ENCODE measurements at regions not wholly inside any gene's neighbourhood (a gene's known extent, or its start where the extent isn't known, plus 50 kb on each side); places are given as distances from the start of the nearest gene placed in this dataset.

- TF ChIP-seq TAF1 (IDR thresholded peaks at IDR 0.05; ENCODE audit: borderline replicate concordance, insufficient read depth, low read length) (no peak), SIN3A (IDR thresholded peaks at IDR 0.05; ENCODE audit: borderline replicate concordance, insufficient read depth, low read length) (no peak), FOXP2 (optimal IDR thresholded peaks at IDR 0.05; ENCODE audit: borderline replicate concordance, extremely low read depth, extremely low read length, insufficient read depth) (no peak), POLR2AphosphoS5 (IDR thresholded peaks at IDR 0.05; ENCODE audit: low read depth, low read length) (no peak)
- TF ChIP-seq, protein P1, sequence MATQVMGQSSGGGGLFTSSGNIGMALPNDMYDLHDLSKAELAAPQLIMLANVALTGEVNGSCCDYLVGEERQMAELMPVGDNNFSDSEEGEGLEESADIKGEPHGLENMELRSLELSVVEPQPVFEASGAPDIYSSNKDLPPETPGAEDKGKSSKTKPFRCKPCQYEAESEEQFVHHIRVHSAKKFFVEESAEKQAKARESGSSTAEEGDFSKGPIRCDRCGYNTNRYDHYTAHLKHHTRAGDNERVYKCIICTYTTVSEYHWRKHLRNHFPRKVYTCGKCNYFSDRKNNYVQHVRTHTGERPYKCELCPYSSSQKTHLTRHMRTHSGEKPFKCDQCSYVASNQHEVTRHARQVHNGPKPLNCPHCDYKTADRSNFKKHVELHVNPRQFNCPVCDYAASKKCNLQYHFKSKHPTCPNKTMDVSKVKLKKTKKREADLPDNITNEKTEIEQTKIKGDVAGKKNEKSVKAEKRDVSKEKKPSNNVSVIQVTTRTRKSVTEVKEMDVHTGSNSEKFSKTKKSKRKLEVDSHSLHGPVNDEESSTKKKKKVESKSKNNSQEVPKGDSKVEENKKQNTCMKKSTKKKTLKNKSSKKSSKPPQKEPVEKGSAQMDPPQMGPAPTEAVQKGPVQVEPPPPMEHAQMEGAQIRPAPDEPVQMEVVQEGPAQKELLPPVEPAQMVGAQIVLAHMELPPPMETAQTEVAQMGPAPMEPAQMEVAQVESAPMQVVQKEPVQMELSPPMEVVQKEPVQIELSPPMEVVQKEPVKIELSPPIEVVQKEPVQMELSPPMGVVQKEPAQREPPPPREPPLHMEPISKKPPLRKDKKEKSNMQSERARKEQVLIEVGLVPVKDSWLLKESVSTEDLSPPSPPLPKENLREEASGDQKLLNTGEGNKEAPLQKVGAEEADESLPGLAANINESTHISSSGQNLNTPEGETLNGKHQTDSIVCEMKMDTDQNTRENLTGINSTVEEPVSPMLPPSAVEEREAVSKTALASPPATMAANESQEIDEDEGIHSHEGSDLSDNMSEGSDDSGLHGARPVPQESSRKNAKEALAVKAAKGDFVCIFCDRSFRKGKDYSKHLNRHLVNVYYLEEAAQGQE (IDR thresholded peaks at IDR 0.05; ENCODE audit: insufficient read depth in 1 of 2, low read depth in 2 of 2, low read length in 2 of 2), result no peak
These were observed 615.6 kb downstream of the ZNF608 start for GRCh38 chr5:124130816-124131215.

GRCh38 chr5:124128867-124129266 is 616.9 kb downstream of the CSNK1G3 start:
- TF ChIP-seq POLR2AphosphoS5 (IDR thresholded peaks at IDR 0.05; ENCODE audit: low read depth, low read length) (no peak), FOXP2 (optimal IDR thresholded peaks at IDR 0.05; ENCODE audit: borderline replicate concordance, extremely low read depth, extremely low read length, insufficient read depth) (no peak), TAF1 (IDR thresholded peaks at IDR 0.05; ENCODE audit: borderline replicate concordance, insufficient read depth, low read length) (no peak), SIN3A (IDR thresholded peaks at IDR 0.05; ENCODE audit: borderline replicate concordance, insufficient read depth, low read length) (no peak)
- TF ChIP-seq, protein P1 (IDR thresholded peaks at IDR 0.05; ENCODE audit: insufficient read depth in 1 of 2, low read depth in 2 of 2, low read length in 2 of 2), result no peak

GRCh38 chr5:124126504-124127217 is 614.7 kb downstream of the CSNK1G3 start:
- TF ChIP-seq, protein P1 (IDR thresholded peaks at IDR 0.05; ENCODE audit: insufficient read depth in 1 of 2, low read depth in 2 of 2, low read length in 2 of 2), result peak in 1 of 2 experiments; percentile 68; a peak in 2 of 4 replicates
- no peak for TF ChIP-seq POLR2AphosphoS5 (IDR thresholded peaks at IDR 0.05; ENCODE audit: low read depth, low read length)
- TF ChIP-seq FOXP2 (optimal IDR thresholded peaks at IDR 0.05; ENCODE audit: borderline replicate concordance, extremely low read depth, extremely low read length, insufficient read depth), result no peak
- TF ChIP-seq SIN3A (IDR thresholded peaks at IDR 0.05; ENCODE audit: borderline replicate concordance, insufficient read depth, low read length), result no peak
- TF ChIP-seq TAF1 (IDR thresholded peaks at IDR 0.05; ENCODE audit: borderline replicate concordance, insufficient read depth, low read length), result no peak

DNA sequence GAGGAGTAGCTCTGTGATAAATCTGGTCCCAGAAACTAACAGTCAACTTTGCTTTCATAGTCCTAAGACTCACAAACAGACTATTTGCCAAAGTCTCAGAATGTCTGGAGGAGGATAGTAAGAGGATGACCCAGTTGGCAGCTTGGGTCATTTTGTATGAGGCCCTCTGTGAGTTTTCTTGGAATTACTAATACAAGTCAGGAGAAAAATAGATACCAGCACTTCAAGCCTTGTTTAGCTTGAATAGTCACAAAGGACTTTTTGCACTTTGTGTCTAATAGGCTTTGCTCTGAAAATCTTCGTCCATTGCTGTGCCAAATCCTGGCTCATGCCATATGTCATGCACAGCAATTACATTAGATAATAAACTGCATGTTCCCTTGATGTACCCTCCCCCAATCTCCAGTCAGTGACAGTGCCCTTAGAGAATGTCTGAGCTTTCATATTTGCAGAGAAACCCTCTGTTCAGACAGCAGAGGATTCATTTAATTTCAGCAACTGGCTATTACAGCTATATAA is 612.8 kb downstream of the CSNK1G3 start:
- TF ChIP-seq SIN3A (IDR thresholded peaks at IDR 0.05; ENCODE audit: borderline replicate concordance, insufficient read depth, low read length), result no peak
- TF ChIP-seq FOXP2 (optimal IDR thresholded peaks at IDR 0.05; ENCODE audit: borderline replicate concordance, extremely low read depth, extremely low read length, insufficient read depth), result no peak

- TF ChIP-seq POLR2AphosphoS5 (IDR thresholded peaks at IDR 0.05; ENCODE audit: low read depth, low read length) (no peak), SIN3A (IDR thresholded peaks at IDR 0.05; ENCODE audit: borderline replicate concordance, insufficient read depth, low read length) (no peak)
These were observed 609.2 kb downstream of the CSNK1G3 start for GRCh38 chr5:124121198-124121597.

GRCh38 chr5:124114911-124115310 is 602.9 kb downstream of the CSNK1G3 start:
- TF ChIP-seq, protein P1 (IDR thresholded peaks at IDR 0.05; ENCODE audit: insufficient read depth in 1 of 2, low read depth in 2 of 2, low read length in 2 of 2), result no peak
- TF ChIP-seq TAF1 (IDR thresholded peaks at IDR 0.05; ENCODE audit: borderline replicate concordance, insufficient read depth, low read length) (no peak), FOXP2 (optimal IDR thresholded peaks at IDR 0.05; ENCODE audit: borderline replicate concordance, extremely low read depth, extremely low read length, insufficient read depth) (no peak)
